Activated CD4-positive, alpha-beta memory T cell treated with anti-CD3 and anti-CD28 coated beads, Interleukin-2, amount 10 ng/mL, durations not matched to agents 7 days and 5 days (primary cell): ENCODE measurements at regions not wholly inside any gene's neighbourhood (a gene's known extent, or its start where the extent isn't known, plus 50 kb on each side); places are given as distances from the start of the nearest gene placed in this dataset.

Source experiments
- CTCF ChIA-PET: fragments of 350-600 bp; sonication (Branson Sonifier 250); formaldehyde crosslinking; loops from one replicate; lab custom pipeline; 2021; ENCODE audit warnings: antibody characterized with exemption, inconsistent platforms; lab: Charles Lee
- POLR2A ChIA-PET: fragments of 350-600 bp; sonication (Branson Sonifier 250); formaldehyde crosslinking; loops from one replicate; lab custom pipeline; 2021; ENCODE audit warnings: antibody characterized with exemption; lab: Charles Lee
- DNase-seq: peaks from one replicate; pipeline ENCODE4 v3.0.0-alpha.2; 2020
- H3K27ac Mint-ChIP-seq: one replicate; pipeline ENCODE4 v1.8.0; 2021; ENCODE audit warnings: mild to moderate bottlenecking, mixed read lengths
- H3K27me3 Mint-ChIP-seq: one replicate; pipeline ENCODE4 v1.8.0; 2021; ENCODE audit warnings: mixed read lengths
- H3K36me3 Mint-ChIP-seq: one replicate; pipeline ENCODE4 v1.8.0; 2021; ENCODE audit warnings: low read depth, mixed read lengths
- H3K4me1 Mint-ChIP-seq: one replicate; pipeline ENCODE4 v1.8.0; 2021; ENCODE audit warnings: mixed read lengths
- H3K4me3 Mint-ChIP-seq: one replicate; pipeline ENCODE4 v1.8.0; 2021; ENCODE audit warnings: mild to moderate bottlenecking, mixed read lengths
- H3K9me3 Mint-ChIP-seq: one replicate; pipeline ENCODE4 v1.8.0; 2021; ENCODE audit warnings: mixed read lengths

DNA sequence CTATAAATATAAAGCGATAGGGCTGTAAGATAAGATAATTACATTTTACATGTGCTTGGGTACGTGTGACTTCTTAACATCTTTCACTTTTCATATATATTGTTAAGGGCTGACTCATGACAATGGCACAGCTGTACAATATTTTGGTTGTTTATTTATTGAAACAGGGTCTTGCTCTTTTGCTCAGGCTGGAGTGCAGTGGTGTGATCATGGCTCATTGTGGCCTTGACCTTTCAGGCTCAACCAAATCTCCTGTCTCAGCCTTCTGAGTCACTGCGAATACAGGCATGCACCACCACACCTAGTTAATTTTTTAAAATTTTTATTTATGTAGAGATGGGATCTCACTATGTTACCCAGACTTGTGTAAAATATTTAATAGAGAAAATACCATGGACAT is 2532.4 kb upstream of the PCDH20 start:
- no peak overlapping the region for H3K27ac Mint-ChIP-seq
- H3K9me3 Mint-ChIP-seq: no peaks in the 10 kb centered on the region
- ChIA-PET POLR2A (no interaction called here), CTCF (no interaction called here)
- H3K36me3 Mint-ChIP-seq: no peaks in the 10 kb centered on the region
- DNase-seq: no peak
- H3K27me3 Mint-ChIP-seq: no peaks in the 10 kb centered on the region
- H3K4me3 Mint-ChIP-seq: no peak overlapping the region
- H3K4me1 Mint-ChIP-seq: no peaks in the 10 kb centered on the region

DNA sequence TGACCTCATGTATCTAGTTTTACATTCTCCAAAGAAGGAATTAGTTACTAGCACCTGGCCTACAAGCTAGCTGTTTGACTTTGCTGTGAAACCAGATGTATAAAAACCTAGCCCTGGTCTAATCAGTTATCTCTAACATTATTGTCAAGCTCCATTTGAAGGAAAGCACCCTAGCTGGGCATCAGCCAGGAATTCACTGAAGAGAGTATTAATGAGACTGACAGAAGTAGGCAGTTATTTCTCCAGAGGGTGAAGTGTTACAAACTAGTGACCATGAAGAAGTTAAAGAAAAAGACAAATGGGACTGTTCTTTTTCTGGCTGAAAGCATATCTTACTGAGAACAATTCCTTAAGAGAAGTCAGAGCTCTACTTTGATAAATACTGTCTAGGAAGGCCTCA is 2529.3 kb upstream of the PCDH20 start:
- ChIA-PET POLR2A (no interaction called here), CTCF (no interaction called here)
- Mint-ChIP-seq H3K27me3 (no peaks in the 10 kb centered on the region), H3K36me3 (no peaks in the 10 kb centered on the region), H3K9me3 (no peaks in the 10 kb centered on the region), H3K4me3 (no peak overlapping the region), H3K4me1 (no peaks in the 10 kb centered on the region), H3K27ac (no peak overlapping the region)
- DNase-seq: no peak

DNA sequence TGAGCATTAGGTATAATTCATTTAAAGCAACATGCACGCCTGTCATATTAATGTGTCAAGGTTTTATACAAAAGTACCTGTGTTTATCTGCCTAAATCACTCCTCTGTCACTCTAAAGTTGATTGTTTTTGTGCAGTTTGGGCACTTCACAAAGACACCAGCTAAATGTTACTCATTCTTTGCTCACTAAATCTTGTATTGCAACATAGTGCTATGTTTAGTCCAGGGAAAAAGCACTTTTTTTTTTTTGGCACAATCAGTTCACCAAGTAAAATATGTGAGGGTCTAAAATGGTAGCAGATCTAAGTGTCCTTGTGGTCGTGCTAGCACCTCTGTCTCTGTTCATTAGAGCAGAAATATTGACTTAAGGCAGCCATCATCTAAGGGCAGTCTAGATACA is 2526.7 kb upstream of the PCDH20 start:
- no peaks in the 10 kb centered on the region for H3K27me3 Mint-ChIP-seq
- no peaks in the 10 kb centered on the region for H3K36me3 Mint-ChIP-seq
- no peaks in the 10 kb centered on the region for H3K4me1 Mint-ChIP-seq
- H3K9me3 Mint-ChIP-seq: no peaks in the 10 kb centered on the region
- H3K27ac Mint-ChIP-seq: no peak overlapping the region
- no peak overlapping the region for H3K4me3 Mint-ChIP-seq
- no peak for DNase-seq
- CTCF ChIA-PET: no interaction called here
- POLR2A ChIA-PET: no interaction called here

DNA sequence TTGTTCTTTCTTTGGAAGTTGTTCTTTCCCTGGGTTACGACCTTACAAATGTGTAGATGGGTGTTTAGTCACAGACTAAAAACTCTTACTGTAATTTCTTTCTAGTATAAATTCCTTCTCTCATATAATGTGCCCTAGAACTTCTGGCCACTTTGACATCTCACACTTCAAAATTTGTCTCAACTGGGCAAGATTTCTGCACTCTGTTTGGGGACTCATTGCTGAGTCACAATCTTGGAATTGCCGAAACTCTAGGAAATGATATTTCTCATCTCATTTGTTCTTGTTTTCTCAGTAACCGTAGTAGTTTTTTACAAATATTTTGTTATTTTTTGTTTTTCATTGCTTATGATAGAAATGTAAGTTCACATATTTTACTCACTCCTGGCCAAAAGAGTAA is 2523.2 kb upstream of the PCDH20 start:
- no peaks in the 10 kb centered on the region for H3K36me3 Mint-ChIP-seq
- ChIA-PET POLR2A (no interaction called here), CTCF (no interaction called here)
- H3K27ac Mint-ChIP-seq: no peak overlapping the region
- no peak for DNase-seq
- H3K9me3 Mint-ChIP-seq: peaks cover 12% of the 10 kb centered on the region
- H3K4me3 Mint-ChIP-seq: no peak overlapping the region
- H3K4me1 Mint-ChIP-seq: no peaks in the 10 kb centered on the region
- no peaks in the 10 kb centered on the region for H3K27me3 Mint-ChIP-seq

DNA sequence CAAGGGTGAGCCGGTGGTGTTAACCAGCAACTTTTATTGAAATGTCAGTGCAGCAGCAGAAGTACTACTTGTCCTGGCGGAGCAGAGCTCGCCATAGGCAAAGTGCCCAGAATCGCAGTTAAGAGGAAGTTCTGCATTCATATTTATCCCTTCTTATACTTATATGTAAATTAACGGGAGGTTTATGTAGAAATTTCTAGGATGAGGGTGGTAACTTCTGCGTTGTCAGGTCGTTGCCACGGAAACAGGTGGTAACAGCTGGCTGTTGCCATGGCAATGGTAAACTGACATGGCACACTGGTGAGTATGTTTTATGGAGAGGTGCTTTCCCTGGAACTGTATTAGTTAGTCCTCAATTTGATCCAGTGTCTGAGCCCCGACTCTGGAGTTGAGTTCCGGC is 2494.9 kb upstream of the PCDH20 start:
- Mint-ChIP-seq H3K4me3 (no peak overlapping the region), H3K36me3 (no peaks in the 10 kb centered on the region), H3K4me1 (no peaks in the 10 kb centered on the region), H3K27me3 (no peaks in the 10 kb centered on the region), H3K9me3 (peaks cover 7% of the 10 kb centered on the region), H3K27ac (no peak overlapping the region)
- POLR2A ChIA-PET: no interaction called here
- CTCF ChIA-PET: no interaction called here
- DNase-seq: no peak

DNA sequence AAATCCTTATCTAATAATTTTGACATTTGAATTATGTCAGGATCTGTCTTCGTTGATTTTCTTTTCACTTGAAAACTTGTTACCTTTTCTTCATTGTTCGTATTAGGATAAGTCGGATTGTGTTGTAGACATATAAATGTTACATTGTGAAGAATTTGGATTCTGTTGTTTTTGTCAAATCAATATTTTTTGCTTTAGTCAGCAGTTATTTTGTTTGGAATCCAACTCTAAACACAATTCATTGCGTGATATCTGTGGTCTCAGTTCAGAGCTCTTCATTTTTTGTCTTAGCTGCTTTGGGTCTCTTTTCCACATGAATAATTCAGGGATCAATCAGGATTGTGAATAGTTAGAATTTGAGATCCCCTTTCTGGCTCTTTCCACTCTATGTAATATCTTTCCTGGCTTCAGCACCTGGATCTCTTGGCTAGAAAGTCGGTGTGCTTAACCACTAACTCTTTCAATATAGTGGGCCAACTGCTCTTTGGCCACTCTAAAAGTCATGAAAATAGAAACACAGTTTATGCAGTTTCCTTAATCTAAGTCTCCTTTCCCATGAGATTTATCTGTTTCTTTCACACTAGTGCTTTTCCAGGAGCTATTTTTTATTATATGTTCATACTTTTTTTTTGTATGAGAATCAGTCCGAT is 2494.2 kb upstream of the PCDH20 start:
- DNase-seq: no peak
- Mint-ChIP-seq H3K4me1 (no peaks in the 10 kb centered on the region), H3K36me3 (no peaks in the 10 kb centered on the region), H3K27me3 (no peaks in the 10 kb centered on the region), H3K27ac (no peak overlapping the region), H3K4me3 (no peak overlapping the region), H3K9me3 (peaks cover 5% of the 10 kb centered on the region)
- POLR2A ChIA-PET: no interaction called here
- CTCF ChIA-PET: no interaction called here

DNA sequence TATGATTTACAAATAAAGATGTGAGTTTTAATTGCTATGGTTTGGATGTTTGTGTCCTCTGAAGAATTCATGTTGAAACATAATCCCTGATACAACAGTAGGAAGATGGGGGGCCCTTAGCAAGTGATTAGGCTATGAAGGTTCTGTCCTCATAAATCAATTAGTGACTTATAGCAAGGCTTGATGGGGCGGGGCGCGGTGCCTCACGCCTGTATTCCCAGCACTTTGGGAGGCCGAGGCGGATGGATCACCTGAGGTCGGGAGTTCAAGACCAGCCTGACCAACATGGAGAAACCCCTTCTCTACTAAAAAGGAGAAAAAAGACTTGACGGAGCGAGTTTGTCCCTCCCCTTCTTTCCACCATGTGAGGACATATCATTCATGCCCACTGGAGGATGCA is 2486.5 kb upstream of the PCDH20 start:
- Mint-ChIP-seq H3K27me3 (no peaks in the 10 kb centered on the region), H3K27ac (no peak overlapping the region), H3K4me1 (no peaks in the 10 kb centered on the region), H3K36me3 (no peaks in the 10 kb centered on the region), H3K9me3 (peaks cover 2% of the 10 kb centered on the region), H3K4me3 (no peak overlapping the region)
- POLR2A ChIA-PET: no interaction called here
- no peak for DNase-seq
- CTCF ChIA-PET: no interaction called here

DNA sequence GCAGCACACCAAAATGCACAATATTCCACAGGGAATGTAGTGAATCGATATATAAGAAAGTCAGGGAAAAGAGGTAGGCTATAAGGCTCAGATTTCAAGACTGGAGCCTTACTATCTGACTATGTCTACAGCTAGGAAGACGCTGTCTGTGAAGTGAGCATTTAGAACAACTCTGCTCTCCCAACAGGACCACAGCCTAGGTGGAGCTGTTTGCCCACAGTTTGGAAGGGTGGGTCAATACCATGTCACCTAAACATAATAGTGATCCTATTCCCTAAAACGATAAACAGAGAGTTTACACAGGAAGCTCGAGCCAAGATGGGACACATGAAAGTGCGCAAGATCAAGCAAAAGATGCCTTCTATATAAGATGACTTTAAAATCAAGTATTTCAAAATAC is 2486.0 kb upstream of the PCDH20 start:
- peaks cover 2% of the 10 kb centered on the region for H3K9me3 Mint-ChIP-seq
- H3K36me3 Mint-ChIP-seq: no peaks in the 10 kb centered on the region
- H3K27ac Mint-ChIP-seq: no peak overlapping the region
- H3K27me3 Mint-ChIP-seq: no peaks in the 10 kb centered on the region
- no peak overlapping the region for H3K4me3 Mint-ChIP-seq
- ChIA-PET CTCF (no interaction called here), POLR2A (no interaction called here)
- DNase-seq: no peak
- no peaks in the 10 kb centered on the region for H3K4me1 Mint-ChIP-seq

DNA sequence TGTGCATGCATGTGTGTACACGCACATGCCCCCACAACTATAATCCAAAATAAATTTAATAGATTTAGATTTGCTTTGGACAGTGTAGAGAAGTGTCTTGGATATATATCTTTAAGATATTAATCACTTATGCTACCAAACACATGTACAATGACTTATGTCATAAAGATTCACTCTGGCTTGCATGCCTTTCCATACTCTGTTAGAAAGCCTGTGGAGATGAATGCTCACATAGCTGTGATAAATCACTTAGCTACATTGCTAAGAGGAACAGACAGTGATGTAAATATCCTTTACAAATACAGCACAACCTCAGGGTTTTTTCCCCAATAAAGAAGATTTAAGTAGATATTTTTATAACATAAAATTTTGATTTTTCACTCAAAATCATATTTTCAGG is 2484.8 kb upstream of the PCDH20 start:
- Mint-ChIP-seq H3K36me3 (no peaks in the 10 kb centered on the region), H3K4me3 (no peak overlapping the region), H3K4me1 (no peaks in the 10 kb centered on the region), H3K27me3 (no peaks in the 10 kb centered on the region), H3K27ac (no peak overlapping the region), H3K9me3 (peaks cover 2% of the 10 kb centered on the region)
- DNase-seq: no peak
- ChIA-PET CTCF (no interaction called here), POLR2A (no interaction called here)

DNA sequence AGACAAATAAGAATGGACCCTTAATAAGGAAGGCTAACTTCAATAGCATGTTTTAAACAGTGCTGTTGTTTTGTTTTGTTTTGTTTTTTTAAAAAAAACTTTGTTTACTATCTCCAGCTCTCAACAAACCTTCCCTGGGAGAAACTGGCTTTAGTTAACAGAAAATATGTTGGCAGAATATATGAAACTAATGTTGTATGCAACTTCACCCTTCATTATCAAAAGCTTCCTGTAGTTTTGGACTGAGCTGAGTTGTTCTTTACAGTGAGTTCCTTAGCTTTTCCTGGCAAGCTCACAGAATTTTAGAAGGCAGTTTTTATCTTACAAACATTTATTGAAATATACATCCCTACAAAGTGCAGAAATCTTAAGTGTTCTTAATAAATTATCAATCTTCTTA is 2480.7 kb upstream of the PCDH20 start:
- H3K36me3 Mint-ChIP-seq: no peaks in the 10 kb centered on the region
- H3K27me3 Mint-ChIP-seq: no peaks in the 10 kb centered on the region
- POLR2A ChIA-PET: no interaction called here
- H3K27ac Mint-ChIP-seq: no peak overlapping the region
- no peaks in the 10 kb centered on the region for H3K4me1 Mint-ChIP-seq
- no peak for DNase-seq
- no peaks in the 10 kb centered on the region for H3K9me3 Mint-ChIP-seq
- H3K4me3 Mint-ChIP-seq: no peak overlapping the region
- CTCF ChIA-PET: no interaction called here

DNA sequence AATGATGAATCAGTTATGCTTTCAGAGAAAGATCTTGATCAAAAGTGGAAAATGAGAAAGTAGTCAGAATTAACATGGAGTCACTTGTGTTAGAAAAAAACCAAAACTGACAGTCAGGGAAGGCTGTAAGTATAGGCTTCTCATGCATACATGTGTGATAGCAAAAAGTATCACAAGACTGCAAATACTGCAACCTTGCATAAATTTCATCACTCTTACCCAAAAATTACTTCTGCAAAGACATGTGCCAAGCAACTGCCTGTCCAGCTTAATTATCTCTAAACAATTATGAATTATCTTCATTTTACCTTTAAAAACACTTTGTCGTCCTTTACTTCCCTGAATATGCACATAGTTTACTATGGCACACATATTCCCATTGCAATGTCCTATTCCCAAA is 2466.4 kb upstream of the PCDH20 start:
- Mint-ChIP-seq H3K4me3 (no peak overlapping the region), H3K36me3 (no peaks in the 10 kb centered on the region), H3K9me3 (peaks cover 8% of the 10 kb centered on the region), H3K27me3 (no peaks in the 10 kb centered on the region), H3K4me1 (no peaks in the 10 kb centered on the region), H3K27ac (no peak overlapping the region)
- ChIA-PET CTCF (no interaction called here), POLR2A (no interaction called here)
- no peak for DNase-seq

DNA sequence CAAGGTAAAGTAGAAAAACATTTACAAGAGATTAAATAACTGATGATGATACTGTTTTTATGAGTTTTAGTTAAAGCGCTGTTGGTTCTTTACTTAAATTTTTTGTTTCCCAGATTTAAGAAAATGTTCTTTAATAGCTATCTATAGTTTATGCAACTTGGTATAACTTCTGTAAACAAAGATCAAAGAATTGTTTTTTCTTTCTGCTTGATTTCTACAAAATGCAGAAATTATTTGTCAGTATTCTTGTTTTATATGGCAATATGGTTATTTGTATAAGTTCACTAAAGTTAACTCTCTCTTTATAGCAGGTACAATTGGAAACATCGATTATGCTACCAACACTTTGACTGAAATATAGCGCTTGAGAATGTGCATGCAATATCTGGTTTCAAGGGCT is 2465.1 kb upstream of the PCDH20 start:
- no peaks in the 10 kb centered on the region for H3K36me3 Mint-ChIP-seq
- ChIA-PET CTCF (no interaction called here), POLR2A (no interaction called here)

DNA sequence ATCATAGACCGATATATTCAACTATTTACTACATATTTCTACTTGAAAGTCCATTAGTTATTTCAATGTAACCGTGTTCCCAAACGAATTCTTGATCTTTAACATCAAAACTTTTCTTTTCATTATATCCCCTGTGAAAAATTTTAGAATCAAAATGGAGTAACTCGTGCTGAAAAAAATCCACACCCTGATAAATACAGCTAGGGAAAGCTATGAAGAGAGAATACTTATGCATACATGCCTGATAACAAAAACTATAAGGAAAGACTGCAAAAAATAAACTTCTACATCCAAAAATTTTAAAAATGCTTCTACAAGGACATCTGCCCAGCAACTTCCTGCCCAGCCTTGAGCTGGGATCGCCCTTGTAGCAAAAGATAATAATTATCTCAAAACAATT is 2458.3 kb upstream of the PCDH20 start:
- DNase-seq: no peak
- no peaks in the 10 kb centered on the region for H3K36me3 Mint-ChIP-seq
- peaks cover 9% of the 10 kb centered on the region for H3K9me3 Mint-ChIP-seq
- H3K27me3 Mint-ChIP-seq: no peaks in the 10 kb centered on the region
- no peaks in the 10 kb centered on the region for H3K4me1 Mint-ChIP-seq
- H3K4me3 Mint-ChIP-seq: no peak overlapping the region
- ChIA-PET CTCF (interaction anchor here (0.7 kb wide), 1 partner anchor 1301 kb away, joined by 3 read pairs; no protein-coding TSS in a partner anchor), POLR2A (no interaction called here)
- H3K27ac Mint-ChIP-seq: no peak overlapping the region

More for the DNA sequence above, 2465.1 kb upstream of the PCDH20 start:
- H3K4me3 Mint-ChIP-seq: no peak overlapping the region
- H3K27me3 Mint-ChIP-seq: no peaks in the 10 kb centered on the region
- no peak for DNase-seq
- H3K27ac Mint-ChIP-seq: no peak overlapping the region
- H3K4me1 Mint-ChIP-seq: no peaks in the 10 kb centered on the region
- peaks cover 12% of the 10 kb centered on the region for H3K9me3 Mint-ChIP-seq

DNA sequence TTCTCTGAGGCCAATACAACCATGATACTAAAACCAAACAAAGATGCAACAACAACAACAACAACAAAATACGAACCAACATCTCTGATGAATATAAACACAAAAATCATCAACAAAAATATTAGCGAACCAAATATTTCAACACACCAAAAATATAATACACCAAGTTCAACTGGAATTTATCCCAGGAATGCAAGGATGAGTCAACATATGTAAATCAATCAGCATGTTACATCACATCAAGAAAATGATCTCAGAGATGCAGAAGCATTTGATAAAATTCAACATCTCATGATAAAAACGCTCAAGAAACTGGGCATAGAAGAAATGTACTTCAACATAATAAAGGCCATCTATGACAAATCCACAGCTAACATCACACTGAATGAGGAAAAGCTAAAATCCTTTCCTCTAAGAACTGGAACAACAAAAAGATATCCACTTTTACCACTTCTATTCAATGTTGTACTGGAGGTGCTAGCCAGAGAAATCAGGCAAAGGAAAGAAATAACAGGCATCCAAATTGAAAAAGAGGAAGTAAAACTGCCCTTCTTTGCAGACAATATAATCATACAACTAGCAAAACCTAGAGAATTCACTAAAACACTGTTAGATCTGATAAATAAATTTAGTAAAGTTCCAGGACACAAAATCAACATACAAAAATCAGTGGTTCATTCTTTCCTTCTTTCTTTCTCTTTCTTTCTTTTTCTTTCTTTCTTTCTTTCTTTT is 2448.7 kb upstream of the PCDH20 start:
- ChIA-PET CTCF (no interaction called here), POLR2A (no interaction called here)
- Mint-ChIP-seq H3K36me3 (no peaks in the 10 kb centered on the region), H3K27me3 (no peaks in the 10 kb centered on the region), H3K27ac (no peak overlapping the region), H3K4me3 (no peak overlapping the region), H3K4me1 (no peaks in the 10 kb centered on the region), H3K9me3 (peaks cover 14% of the 10 kb centered on the region)
- DNase-seq: no peak
